ENCODE measurements at regions not wholly inside any gene's neighbourhood (a gene's known extent, or its start where the extent isn't known, plus 50 kb on each side); places are given as distances from the start of the nearest gene placed in this dataset.

- no peak for TF ChIP-seq EZH2 (IDR thresholded peaks at IDR 0.05)
- no peak for TF ChIP-seq CTCF (IDR thresholded peaks at IDR 0.05)
Observed at GRCh38 chr18:38067086-38067485, 501.5 kb upstream of the CELF4 start.
